ENCODE measurements at regions not wholly inside any gene's neighbourhood (a gene's known extent, or its start where the extent isn't known, plus 50 kb on each side); places are given as distances from the start of the nearest gene placed in this dataset.

DNA sequence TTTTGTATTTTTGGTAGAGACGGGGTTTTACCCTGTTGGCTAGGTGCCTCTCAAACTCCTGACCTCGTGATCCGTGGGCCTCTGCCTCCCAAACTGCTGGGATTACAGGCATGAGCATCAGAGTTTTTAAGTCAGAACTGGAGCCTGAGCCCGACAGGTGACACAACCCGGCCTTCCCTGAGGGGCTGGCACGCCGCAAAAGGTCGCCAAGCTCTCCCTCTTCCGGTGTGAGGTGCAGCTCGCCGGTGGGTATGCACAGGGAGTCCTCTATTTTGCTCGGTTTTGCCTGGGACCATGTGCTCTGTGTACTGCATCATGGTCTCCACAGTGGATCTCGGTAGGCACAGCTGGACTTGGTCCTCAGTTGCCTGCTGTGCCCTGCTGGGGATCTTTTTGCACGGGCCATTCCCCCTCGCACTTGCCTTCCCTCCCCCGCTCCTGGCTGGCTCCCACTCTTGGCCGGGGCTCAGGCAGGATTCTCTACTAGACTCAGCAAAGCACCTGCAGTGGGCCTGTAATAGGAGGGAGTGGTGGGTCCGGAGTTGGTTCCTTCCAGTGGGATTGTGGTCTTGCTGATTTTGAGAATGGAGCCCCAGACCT, 101.2 kb upstream of the KLF13 start:
- BruUV-seq (replicated peaks) = no TSS peak
- Histone ChIP-seq H3K27me3 (ENCODE audit: control insufficient read depth in 2 of 2, insufficient read depth in 2 of 2, low read length in 2 of 2) (peaks cover 14 to 27% of the 10 kb centered on the region in 2 experiments), H4K20me1 (replicated peaks; ENCODE audit: control insufficient read depth, extremely low read depth, insufficient read depth, low read length) (no peaks in the 10 kb centered on the region), H3K36me3 (ENCODE audit: control insufficient read depth in 2 of 2, extremely low read depth in 1 of 2, insufficient read depth in 2 of 2, low read length in 2 of 2) (no peaks in the 10 kb centered on the region), H3K4me1 (ENCODE audit: control insufficient read depth, extremely low read depth, insufficient read depth, low read length) (peaks cover 11% of the 10 kb centered on the region), H3K4me3 (replicated peaks in 1 of 3; ENCODE audit: insufficient read depth in 1 of 3, low read depth in 1 of 3, low read length in 3 of 3) (no peak overlapping the region), H3K27ac (ENCODE audit: insufficient read depth, low read depth, low read length) (no peak overlapping the region), H3K4me2 (ENCODE audit: insufficient read depth, low read length) (no peak overlapping the region), H3K9ac (replicated peaks; ENCODE audit: extremely low read depth, insufficient read depth, low read length) (no peak overlapping the region), H3K9me1 (replicated peaks; ENCODE audit: control insufficient read depth, extremely low read depth, insufficient read depth, low read length) (no peaks in the 10 kb centered on the region), H3K79me2 (ENCODE audit: control insufficient read depth, insufficient read depth, low read length) (no peaks in the 10 kb centered on the region), H3K9me3 (replicated peaks; ENCODE audit: control insufficient read depth, insufficient read depth, low read length) (no peaks in the 10 kb centered on the region), H2AFZ (ENCODE audit: low read depth, low read length) (no peak overlapping the region)
- intact Hi-C loops (cut with micrococcal nuclease) = no loop called here
- CTCF ChIA-PET = interaction anchor here (1.6 kb wide), 1 partner anchor 265 kb away, joined by 3 read pairs; no protein-coding TSS in a partner anchor
- POLR2A ChIA-PET = no interaction called here
- TF ChIP-seq POLR2AphosphoS5 (IDR thresholded peaks at IDR 0.05; ENCODE audit: insufficient read depth, low read depth, low read length) = no peak
- no peak for TF ChIP-seq POLR2A (IDR thresholded peaks at IDR 0.05; ENCODE audit: low read depth, low read length)
- TF ChIP-seq, protein P1, sequence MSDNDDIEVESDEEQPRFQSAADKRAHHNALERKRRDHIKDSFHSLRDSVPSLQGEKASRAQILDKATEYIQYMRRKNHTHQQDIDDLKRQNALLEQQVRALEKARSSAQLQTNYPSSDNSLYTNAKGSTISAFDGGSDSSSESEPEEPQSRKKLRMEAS (IDR thresholded peaks at IDR 0.05; ENCODE audit: insufficient read depth, insufficient read length) = no peak
- no peak for TF ChIP-seq JUN (IDR thresholded peaks at IDR 0.05; ENCODE audit: borderline replicate concordance, insufficient read depth, insufficient read length, low read depth)
- TF ChIP-seq, protein P2, sequence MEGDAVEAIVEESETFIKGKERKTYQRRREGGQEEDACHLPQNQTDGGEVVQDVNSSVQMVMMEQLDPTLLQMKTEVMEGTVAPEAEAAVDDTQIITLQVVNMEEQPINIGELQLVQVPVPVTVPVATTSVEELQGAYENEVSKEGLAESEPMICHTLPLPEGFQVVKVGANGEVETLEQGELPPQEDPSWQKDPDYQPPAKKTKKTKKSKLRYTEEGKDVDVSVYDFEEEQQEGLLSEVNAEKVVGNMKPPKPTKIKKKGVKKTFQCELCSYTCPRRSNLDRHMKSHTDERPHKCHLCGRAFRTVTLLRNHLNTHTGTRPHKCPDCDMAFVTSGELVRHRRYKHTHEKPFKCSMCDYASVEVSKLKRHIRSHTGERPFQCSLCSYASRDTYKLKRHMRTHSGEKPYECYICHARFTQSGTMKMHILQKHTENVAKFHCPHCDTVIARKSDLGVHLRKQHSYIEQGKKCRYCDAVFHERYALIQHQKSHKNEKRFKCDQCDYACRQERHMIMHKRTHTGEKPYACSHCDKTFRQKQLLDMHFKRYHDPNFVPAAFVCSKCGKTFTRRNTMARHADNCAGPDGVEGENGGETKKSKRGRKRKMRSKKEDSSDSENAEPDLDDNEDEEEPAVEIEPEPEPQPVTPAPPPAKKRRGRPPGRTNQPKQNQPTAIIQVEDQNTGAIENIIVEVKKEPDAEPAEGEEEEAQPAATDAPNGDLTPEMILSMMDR (IDR thresholded peaks at IDR 0.05; ENCODE audit: extremely low read depth in 1 of 2, insufficient read depth in 1 of 2, low read depth in 1 of 2, low read length in 2 of 2) = no peak
- no peak for TF ChIP-seq MYC (IDR thresholded peaks at IDR 0.05; ENCODE audit: low read depth, low read length)
- dilution Hi-C loops (cut with MboI; ENCODE audit: extremely low pct_ligation_motif_present, low sequenced_read_pairs) = no loop called here
- FAIRE-seq (no peak), DNase-seq (ENCODE audit: low read depth, low spot score) (no peak)
